NCI-H1417 treated with DMSO at 0.1 percent for 48 hours (cell line): ENCODE measurements at regions not wholly inside any gene's neighbourhood (a gene's known extent, or its start where the extent isn't known, plus 50 kb on each side); places are given as distances from the start of the nearest gene placed in this dataset.

Source experiments
- DNase-seq: peaks from one replicate; lab custom pipeline; 2025; lab: John Stamatoyannopoulos, UW

DNA sequence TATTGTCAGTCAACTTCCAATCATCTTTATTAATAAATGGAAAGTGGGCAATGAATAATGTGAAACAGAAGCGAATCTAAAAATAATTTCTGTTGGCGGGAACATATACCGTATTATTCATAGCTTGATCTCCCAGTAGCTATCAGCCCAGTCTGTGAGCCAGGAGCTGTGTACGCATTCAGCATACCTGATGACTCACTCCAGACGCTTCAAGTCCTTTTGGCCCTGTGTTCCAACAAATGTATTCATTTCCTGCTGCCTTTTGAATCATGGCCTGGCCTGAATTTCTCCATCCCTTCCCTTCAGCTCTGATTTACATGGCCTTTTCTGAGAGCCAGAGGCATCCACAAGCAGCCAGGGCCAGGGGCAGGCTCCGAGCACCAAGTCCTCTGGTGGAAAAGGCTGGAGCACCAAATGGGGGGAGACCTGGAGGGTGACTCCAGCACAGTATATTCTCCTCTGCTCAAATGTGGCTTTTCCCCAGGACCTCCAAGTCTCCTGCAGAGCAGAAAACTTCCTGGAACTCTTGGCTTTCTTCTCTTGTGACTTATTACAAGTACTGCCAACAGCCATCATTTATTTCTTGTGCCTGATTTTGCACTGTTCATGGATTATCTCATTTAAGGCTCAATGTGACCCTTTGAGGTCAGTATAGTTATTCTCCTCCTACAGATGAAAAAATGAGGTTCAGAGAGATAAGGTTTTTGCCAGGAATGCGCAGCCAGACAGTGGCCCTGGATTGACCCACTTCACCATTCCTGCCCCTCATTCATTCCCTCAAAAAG lies 108.7 kb downstream of the EN1 start:
- DNase-seq, result no peak

DNA sequence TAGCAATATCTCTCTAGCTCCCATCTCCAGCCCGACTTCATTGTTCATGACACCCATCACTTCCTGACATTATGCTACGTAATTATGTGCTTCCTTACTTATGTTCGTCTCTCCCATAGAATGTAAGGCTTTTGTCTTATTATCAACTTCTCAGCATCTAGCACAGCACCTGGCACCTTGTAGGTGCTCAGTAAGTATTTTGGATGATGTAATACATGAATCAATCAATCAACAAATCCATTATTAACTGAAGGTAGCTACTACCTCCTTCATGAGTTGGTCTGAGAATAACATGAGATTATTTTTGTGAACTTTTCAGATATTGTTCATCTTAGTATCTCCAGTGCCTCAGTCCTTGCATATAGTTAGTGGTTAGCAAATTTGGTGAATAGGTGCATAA lies 109.3 kb downstream of the EN1 start:
- DNase-seq, result no peak

DNA sequence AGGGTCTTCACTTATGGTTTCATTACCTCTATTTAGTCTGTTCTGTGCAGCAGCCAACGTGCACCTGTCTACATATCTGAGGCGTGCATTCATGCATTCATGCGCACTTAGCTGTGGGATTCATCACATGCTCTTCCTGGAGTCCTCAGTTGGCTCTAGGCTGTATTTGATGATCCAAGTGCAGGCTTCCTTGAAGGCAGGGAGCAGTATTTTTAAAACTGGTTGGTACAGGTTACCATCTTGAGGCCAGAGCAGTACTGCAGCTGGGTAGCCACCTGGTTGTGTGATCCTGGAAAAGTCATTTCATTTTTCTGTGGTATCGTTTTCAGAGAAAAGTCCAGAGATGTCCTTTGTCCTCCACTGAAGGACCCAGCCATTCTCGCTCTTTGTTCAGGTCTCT lies 109.8 kb downstream of the EN1 start:
- DNase-seq, result no peak

DNA sequence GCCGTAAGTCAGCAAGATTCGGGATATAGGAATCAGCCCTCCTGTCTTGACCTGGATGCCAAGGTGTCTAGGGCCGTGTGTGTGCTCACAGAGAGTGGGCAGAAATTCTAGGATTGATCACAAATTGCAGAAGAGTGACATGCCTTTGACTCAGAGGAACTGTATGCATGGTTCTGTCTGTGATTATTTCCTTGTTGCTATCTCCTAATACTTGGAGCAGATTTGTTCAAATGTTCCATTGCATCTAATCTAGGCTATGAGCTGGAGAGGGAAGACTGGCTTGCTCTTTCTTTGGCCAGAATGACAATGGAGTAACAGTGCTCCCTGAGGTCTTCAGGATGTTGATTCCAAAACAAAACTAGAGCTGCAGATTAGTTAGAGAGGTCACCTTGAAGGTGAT lies 115.0 kb downstream of the EN1 start:
- no peak for DNase-seq

DNA sequence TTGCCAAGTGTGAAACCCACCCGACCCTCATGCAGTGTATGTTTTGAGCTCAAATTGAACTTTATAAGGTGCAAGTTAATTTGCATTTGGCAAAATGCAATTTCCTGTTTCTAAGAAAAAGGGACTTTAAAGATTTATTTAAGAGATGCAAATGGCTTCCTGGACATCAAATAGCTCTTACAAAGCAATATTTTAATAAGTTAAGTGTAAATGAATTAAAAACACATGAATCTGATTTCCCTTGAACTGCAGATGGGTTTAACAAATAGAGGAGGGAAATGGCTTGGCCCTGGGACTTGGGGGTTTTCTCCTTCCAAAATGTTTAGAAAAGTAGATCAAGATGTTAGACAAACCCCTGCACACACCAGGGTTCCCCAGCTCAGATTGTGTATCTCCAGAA lies 116.0 kb downstream of the EN1 start:
- no peak for DNase-seq

DNA sequence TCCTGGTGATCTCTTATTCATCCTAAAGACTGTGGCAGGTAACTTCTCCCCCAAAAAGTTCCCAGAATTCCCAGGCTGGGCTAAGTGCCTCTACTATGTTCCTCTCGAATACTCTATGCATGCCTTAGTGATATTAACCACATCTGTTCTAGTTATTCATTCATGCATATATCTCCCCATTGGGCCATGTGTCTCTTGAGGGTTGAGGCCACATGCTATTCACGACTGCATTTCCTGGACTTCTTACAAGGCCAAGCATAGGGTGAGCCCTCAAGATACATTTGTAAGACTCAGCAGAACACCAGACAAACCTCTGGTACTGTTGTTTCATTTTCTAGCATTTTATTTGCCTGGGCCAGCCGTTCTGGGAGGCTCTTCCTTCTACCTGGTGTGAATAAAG lies 117.0 kb downstream of the EN1 start:
- no peak for DNase-seq

DNA sequence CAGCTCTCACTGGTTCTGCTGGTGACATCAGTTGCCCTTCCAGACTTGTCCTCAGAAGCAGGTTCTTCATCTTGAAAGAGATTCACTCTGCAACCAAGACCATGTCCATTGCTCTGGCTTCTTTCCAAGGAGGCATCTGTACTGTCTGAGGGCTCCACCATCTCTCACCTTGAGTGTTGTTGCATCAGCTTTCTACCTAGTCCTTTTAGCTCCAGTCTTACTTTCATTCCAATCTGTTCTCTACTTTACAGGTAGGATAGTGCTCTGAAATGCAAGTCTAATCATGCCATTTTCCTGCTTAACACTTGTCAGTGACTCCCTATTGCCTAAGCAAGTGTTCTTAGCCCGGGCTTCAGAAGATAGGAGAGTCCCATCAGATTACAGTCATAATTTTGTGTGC lies 117.7 kb downstream of the EN1 start:
- DNase-seq, result no peak

DNA sequence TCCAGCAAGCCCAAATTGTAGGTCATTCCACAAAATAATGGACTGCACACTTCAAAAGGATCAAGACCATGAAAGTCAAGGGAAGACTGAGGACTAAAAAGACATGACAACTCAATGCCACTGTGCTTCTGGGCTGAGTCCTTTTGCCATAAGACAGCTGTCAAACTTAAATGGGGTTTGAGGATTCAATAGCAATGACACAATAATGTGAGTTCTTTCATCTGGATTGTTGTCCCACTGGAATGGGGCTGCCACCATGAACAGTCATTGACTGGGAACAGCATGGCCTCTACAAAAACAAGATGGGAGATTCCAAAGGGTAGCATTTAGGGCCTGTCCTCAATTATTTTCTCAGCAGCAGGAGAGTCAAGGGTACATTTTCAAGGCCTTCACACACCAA lies 118.5 kb downstream of the EN1 start:
- no peak for DNase-seq

DNA sequence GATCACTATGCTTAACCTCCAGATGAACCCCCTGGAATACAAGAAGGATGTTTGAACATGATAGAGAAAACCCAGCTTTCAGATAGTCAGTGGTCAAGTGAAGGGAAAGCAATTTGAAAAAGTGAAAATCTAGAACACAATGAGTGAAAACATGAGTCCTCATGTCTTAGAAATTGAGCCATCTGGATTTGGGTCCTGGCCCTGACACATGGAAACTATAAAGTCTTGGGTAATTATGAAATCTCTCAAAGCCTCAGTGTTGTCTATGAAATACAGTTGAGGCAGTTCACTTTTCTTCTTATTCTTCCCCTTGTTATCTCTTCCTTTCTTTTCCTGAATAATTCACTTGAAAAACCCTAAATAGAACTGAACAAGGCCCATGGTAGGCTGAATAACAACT lies 120.6 kb downstream of the EN1 start:
- DNase-seq, result no peak

DNA sequence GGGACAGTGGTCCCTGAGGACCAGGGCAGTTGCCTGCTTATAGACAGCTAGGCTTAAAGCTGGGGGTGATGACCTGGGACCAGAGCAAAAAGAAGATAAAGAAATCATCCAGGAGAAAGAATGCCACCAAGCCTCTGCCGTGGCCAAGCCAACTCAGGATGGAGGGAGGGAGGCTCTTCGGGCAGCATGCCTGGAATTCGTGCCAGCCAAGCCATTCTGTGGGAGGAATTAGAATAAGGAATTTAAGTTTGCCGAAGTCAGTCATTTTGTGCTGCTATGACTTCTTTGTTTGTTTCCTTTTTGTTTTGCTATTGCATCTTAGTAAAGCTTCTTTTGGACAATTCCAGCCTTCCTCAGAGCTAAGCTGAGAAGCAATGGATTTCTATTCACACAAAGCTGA lies 124.1 kb downstream of the EN1 start:
- no peak for DNase-seq

DNA sequence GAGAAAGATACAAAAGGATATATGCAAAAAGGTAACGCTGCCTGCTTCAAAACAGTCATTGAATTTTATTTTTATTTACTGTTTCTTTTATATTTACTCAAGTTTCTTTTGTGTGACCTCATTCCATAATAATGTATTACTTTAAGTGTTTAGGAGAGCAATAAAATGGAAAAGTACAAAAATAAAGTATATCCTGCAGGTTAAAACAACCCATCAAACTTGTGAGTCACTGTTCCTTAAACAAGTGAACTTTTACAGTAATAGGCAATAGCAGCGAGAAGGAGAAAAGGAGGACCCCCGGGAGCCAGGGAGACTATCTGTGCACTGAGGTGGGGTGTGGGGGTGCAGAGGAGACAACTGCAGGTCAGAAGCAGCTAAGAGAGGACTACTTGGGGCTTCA lies 124.5 kb downstream of the EN1 start:
- DNase-seq, result no peak

DNA sequence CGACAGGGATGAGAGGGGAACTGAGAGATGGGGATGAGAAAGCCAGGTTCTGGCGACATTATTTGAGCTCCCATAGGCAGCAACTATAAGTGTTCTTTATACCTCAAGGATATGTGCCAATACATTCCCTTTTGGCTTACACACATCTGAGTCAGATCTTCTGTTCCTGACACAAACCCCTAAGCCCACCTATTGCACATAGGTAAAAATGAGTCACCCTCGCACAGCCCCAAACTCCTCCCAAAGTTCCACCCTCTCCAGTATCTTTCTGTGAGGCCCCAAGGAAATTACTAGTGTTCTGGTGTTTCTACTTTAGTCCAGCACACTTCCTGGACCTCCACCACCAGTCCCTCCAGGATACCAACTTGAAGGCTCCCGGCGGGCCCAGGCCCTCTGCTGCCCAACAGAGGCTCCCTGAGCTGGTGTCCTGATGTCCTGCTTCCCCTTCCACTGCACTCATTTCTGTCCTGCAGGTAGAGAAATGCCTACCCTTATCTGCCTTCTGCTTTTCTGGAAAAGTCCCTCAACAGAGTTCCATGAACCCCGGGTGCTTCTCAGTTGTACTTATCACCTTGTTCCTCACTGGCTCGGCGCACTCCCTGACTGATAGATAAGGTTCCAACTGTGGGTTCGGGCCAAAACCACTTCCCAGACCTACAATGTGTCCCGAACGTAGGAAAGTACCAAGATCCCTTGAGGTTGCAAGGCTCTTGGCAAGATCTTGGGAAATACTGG lies 125.5 kb downstream of the EN1 start:
- DNase-seq, result no peak

DNA sequence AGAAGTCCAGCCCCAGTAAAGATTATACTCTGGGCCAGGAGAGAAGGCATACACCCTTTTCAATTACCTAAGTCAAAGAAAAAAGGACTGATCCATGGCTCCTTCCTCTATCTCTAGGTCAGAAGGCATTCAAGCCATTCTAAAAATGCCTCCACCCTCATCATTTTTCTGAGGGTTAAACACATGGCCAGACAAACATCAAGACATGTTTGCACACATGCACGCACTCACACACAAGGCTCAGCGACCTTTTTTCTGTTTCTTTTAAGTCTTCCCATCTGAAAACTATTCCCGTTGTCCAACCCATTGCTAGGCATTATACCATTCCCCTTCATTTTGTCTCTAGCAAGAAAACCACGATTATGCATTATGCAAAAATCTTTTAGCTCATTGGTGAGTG lies 126.6 kb downstream of the EN1 start:
- DNase-seq, result no peak

DNA sequence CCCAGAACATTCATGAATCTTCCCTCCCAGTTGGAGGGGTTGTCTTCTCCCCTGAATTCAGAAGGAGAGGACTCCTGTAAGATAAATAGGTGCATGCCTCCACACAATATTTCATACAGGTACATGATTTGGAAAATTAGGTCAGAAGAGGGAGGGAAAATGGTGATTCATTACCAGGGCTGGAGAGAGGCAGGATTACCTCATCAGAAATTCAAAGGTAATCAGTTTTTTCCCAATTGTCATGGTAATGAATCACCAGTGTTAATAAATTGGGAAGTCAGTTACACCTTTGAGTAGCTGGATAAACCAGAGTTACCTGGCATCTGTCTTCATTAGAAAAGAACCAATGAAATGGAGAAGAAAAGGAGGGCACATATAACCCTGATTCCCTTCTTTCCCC lies 128.5 kb downstream of the EN1 start:
- DNase-seq, result no peak

DNA sequence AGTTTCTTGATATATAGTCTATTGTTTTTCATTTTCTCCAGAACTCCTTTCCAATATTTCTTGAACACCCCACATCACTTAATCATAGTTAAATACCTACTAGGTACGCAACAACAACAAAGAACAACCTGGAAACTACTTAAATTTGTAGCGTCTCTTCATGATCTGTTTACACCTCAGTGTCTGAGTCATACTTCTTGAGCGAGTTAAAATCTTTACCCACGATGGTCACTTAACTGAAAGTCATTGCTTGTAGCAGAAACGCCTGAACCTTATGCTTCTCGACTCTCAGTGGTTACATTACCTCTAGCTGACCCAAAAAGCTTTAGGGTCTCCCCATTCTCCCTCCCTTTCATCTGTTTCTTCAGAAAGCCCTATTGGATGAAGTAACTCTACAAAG lies 131.3 kb downstream of the EN1 start:
- no peak for DNase-seq

DNA sequence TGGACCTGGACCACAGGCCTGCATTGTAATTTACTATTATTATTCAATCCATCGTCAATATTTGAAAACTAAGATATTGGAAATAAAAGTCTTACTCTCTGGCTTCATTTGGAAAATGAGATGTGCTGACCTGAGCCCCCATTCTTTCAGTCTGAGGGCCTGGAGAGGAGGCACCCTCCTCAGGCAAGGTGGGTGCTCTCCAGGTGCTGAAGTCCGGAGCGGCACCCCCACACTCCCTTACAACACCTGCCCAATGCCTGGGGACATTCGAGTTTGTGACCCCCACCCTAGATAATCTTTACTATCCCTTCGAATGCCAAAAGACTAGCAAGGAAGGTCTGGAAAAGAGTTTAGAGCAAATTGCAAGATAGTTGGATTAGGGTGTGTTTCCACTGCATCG lies 133.3 kb downstream of the EN1 start:
- DNase-seq, result no peak

DNA sequence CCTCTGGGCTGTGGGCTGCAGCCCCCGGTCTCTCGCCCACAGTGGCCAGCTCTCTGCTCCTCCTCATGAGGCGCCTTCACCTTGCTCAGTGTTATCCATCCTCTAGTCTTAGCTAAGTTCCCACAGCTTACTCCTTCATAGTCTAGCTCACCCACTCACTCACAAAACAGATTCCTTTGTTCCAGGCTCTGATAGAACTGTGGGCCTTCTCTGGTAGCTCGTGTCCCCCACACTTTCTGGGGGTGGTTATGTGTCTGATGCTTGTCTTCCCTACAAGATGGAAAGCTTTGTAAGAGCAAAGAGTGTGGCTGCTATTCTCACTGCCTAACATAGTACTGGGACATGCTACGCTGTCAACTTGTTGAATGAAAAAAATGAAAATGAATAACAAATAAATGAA lies 135.8 kb downstream of the EN1 start:
- no peak for DNase-seq

DNA sequence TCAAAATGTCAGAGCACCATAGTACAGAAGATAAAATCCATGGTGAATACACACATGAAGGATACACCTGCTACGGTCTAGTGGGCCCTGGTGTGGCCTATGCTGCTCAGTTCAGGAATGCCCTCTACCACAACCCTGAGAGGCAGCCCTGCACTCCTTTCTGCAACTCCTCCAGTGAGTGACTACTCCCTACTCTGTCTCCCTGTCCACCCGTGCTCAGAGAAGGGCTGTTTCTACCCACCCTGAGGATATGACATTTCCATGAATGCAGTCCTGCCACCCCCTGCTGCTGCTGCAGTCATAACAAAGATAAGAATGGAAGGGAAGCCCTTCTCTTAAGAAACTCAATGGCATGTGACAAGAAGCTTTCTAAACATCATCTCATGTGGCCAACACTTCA lies 137.0 kb downstream of the EN1 start:
- DNase-seq, result no peak

DNA sequence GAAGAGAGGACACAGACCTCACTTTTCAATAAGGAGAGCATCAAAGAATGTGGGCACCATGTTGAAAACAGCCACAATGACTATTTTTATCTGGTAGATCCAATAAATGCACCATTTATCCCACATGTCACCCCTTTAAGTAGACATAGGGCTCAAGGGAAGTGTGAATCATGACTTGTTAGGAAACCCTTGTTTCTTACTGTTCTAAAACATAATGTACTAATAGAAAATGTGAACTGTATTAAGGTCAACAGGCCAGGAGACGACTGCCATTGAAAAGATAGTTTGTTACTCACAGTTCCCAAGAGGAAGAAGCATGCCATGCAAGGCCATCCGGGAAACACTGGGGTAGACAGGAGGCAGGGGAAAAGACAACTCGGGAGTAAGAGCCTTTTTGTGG lies 137.7 kb downstream of the EN1 start:
- no peak for DNase-seq

DNA sequence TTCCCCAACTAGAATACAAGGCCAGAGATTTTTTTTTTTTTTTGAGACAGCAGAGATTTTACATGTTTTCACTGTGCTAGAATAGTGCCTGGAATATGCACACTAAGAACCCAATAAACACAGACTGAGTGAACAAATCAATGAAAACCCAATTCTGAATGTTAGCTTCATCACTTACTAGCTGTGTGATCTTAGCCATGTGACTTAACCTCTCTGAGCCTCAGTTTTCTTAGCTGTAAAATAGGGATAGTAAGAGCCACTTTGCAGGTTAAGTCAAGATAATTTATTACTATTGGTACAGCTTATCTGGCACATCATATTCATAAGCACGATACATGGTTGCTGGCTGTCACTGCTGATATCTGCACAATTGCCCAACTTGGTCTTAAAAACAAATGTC lies 140.6 kb downstream of the EN1 start:
- no peak for DNase-seq

DNA sequence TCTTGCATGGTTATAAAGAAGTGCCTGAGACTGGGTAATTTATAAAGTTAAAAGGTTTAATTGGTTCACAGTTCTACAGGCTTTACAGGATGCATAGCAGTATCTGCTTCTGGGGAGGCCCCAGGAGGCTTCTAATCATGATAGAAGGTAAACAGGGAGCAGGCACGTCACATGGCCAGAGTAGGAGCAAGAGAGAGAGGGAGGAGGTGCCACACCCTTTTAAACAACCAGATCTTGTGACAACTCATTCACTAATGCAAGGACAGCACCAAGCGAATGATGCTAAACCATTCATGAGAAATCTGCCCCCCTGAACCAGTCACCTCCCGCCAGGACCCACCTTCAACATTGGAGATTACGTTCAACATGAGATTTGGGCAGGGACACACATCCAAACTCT lies 141.1 kb downstream of the EN1 start:
- DNase-seq, result no peak

DNA sequence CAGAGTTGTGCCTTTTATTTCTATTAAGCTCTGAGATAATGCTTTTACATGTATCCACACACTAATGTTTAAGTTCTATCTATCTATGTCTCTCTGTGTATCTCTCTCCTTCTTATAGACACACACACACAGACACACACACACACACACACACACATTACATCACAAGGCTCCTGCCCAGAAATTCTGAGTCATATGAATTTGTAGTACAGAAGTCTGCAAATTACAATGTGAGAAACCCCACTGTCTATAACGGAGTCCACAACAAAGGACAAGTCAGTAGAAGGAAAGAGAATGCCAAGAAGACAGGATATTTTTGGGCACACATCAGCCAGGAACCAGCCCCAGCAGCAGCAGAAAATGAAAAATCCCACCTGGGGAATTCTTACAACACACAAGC lies 142.4 kb downstream of the EN1 start:
- no peak for DNase-seq

DNA sequence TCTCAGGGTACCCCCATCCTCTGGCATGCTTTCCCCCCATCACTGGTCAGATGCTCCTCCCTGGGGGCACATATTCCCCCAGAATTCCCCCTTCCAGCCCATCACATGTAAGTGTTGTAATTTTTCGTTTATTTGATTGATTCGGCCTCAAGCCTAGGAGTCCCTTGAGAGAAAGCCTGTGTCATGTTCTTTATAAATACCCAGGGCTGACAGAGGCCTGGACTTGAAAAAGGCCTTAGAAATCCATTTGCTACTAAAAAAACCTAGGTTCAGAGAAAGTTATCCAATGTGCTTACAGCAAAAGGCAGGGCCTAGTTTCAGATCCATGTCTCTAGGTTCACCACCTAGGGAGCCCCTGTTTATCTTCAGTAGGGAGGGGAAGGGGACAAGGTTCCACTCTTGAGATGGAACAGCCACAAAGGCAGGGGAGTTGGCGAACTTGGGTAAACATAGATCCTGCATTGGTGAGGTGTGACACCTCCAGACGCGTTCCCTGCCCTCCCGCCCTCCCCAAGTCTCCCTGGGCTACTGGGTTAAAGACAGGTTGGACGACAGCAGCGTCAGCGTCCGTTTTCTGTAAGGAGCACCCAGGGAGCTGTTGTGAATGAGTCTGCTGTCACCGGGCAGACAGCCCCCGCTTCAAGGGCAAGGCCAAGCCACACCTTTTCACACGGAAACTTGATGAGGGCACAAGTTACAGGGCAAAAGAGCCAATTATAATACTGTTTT lies 147.8 kb downstream of the EN1 start:
- no peak for DNase-seq
